Transverse colon (tissue), 4 donors: ENCODE measurements at regions not wholly inside any gene's neighbourhood (a gene's known extent, or its start where the extent isn't known, plus 50 kb on each side); places are given as distances from the start of the nearest gene placed in this dataset.

Experiments used
- DNase-seq: peaks from one replicate; pipeline ENCODE4 v3.0.0-alpha.2; 2019
- H3K27ac ChIP-seq, 4 donors: fragments of 200-600 bp; sonication (generic); 2 replicates each; pipeline ENCODE4 v1.5.1; 2016 to 2018; ENCODE audit warnings: inconsistent platforms in 4 of 4
- H3K27me3 ChIP-seq: fragments of 200-600 bp; sonication (generic); 2 replicates; pipeline ENCODE4 v1.5.1; 2017; ENCODE audit warnings: inconsistent platforms
- H3K36me3 ChIP-seq, 4 donors: fragments of 200-600 bp; sonication (generic); 2 replicates each; pipeline ENCODE4 v1.5.1; 2017 to 2019; ENCODE audit warnings: inconsistent platforms in 4 of 4
- H3K4me1 ChIP-seq, 4 donors: fragments of 200-600 bp; sonication (generic); 2 replicates each; pipeline ENCODE4 v1.5.1; 2017 to 2020; ENCODE audit warnings: inconsistent platforms in 4 of 4
- H3K4me3 ChIP-seq, 4 donors: fragments of 200-600 bp; sonication (generic); 1 replicate in 1 of 4; 2 replicates in 3 of 4; pipeline versions ENCODE4 v1.5.1 to v1.6.1; 2017 to 2019; ENCODE audit warnings: inconsistent platforms in 4 of 4
- H3K9me3 ChIP-seq, 2 donors: fragments of 200-600 bp; sonication (generic); 2 replicates each; pipeline ENCODE4 v1.5.1; 2017 to 2019; ENCODE audit warnings: inconsistent platforms in 2 of 2
- EP300 ChIP-seq: sonication (generic); formaldehyde crosslinking; IDR thresholded peaks from one replicate; pipeline ENCODE4 v1.6.1; 2017; ENCODE audit warnings: antibody characterized with exemption, low read depth
- POLR2A ChIP-seq: fragments of 450-650 bp; IDR thresholded peaks from one replicate; pipeline ENCODE4 v1.6.1; 2016; ENCODE audit warnings: antibody characterized with exemption, mild to moderate bottlenecking, moderate library complexity
- POLR2AphosphoS5 ChIP-seq, 3 donors: sonication (generic); formaldehyde crosslinking; IDR thresholded peaks; one replicate each; pipeline ENCODE4 v1.6.1; 2016; ENCODE audit warnings: antibody characterized with exemption in 3 of 3
- whole genome bisulfite sequencing, 2 donors: methylation state at CpG; one replicate each; pipeline ENCODE4 v1.1.5; 2018; ENCODE audit warnings: low coverage in 1 of 2; 5-methylcytosine and 5-hydroxymethylcytosine counted together
- in situ Hi-C, 4 donors: fragments of 200-750 bp; cut with MboI; loops; one replicate each; pipeline versions ENCODE4 v1.15.0 to v1.15.1; 2017; ENCODE audit warnings: low sequenced_read_pairs in 3 of 4, low pct_ligation_motif_present in 1 of 4, low pct_unique_long_range_greater_than_20kb in 1 of 4
- intact Hi-C: fragments of 100-400 bp; cut with DNase I; formaldehyde crosslinking; loops from one replicate; pipeline ENCODE4 v1.15.1; 2023; ENCODE audit warnings: low total_unique reads
- TF ChIP-seq, protein P1 (sequence below), 5 experiments: fragments of 200-600 bp in 3 of 5; fragments of 450-650 bp in 2 of 5; sonication (generic) in 3 of 5; IDR thresholded peaks; 1 replicate in 2 of 5; 2 replicates in 3 of 5; pipeline ENCODE4 v1.5.1; 2016 to 2017; ENCODE audit warnings: antibody characterized with exemption in 5 of 5, inconsistent platforms in 3 of 5, mild to moderate bottlenecking in 2 of 5, moderate library complexity in 1 of 5

DNA sequence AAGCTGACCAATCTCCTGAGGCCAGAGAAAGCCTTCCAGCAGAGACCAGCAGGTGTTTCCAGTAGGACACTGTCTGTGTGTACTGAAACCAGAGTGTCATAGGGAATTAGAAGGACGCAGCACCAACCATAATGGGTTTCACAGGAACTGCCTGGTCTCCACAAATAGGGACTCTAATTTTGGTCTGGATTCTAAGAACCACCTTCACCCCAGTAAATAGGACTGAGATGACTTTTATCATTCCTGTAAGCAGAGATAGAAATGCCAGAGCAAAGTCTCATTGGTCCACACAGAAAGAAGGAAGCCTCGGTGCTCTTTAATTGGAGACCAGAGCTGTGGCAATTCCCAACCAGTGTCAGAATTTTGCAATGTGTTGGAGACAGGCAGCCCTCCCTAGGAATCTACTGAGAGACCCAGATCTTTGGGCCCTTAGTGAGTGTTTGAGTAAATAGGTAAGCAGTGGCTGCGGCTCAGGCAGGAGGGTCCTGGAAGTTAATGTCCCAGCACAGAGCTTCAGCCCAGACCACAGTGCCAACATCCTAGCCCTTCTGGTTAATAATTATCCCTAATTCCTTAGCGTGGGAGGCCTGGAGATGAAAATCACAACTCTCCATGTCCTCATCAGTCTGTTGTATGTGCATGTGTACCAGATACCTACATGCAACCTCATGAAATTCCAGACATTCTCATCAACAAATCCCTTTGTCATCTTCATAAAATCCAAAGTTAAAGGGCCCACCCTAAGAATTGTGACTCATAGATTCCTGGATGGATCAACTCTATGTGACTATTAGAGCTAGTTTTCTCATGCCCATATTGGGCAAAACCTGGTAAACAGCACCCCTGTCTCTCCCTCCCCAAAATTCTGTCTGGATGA, 81.2 kb downstream of the UNC5CL start:
- intact Hi-C loops = no loop called here
- Histone ChIP-seq H3K27ac (no peak overlapping the region), H3K4me3 (no peak overlapping the region), H3K9me3 (no peaks in the 10 kb centered on the region), H3K36me3 (no peaks in the 10 kb centered on the region), H3K4me1 (no peaks in the 10 kb centered on the region), H3K27me3 (no peaks in the 10 kb centered on the region)
- TF ChIP-seq EP300 = no peak
- in situ Hi-C loops = no loop called here
- 55% methylated on average over 4 of the region's 4 CpGs; no CpG with 5 or more reads in 1 of the 2 donors for WGBS, 2 donors
- no peak for DNase-seq

DNA sequence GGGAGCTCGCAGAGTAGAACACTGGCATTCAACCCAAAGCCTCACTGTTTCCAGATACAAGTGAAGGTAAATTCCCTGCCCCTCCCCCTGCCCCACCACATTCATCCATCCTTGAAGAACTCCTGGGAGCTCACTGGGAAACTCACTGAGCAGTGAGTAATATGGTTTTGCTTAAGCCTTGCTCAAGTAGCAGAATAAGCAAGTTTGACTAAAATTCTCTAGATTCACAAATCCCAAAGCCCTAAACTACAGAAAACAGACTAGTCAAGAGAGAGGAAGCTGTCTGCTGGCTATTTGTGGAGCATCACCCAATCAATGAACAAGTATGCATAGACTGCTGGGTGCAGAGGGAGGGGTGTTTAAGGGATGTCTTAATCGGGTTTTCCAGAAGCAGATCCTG, 82.1 kb downstream of the UNC5CL start:
- no peaks in the 10 kb centered on the region for H3K9me3 ChIP-seq
- no peak for TF ChIP-seq POLR2A
- no peaks in the 10 kb centered on the region for H3K27me3 ChIP-seq
- no peaks in the 10 kb centered on the region for H3K36me3 ChIP-seq
- no peaks in the 10 kb centered on the region for H3K4me1 ChIP-seq
- no peak for DNase-seq
- no peak overlapping the region for H3K4me3 ChIP-seq
- in situ Hi-C loops = no loop called here
- H3K27ac ChIP-seq = no peak overlapping the region
- WGBS, 2 donors = 60 to 66% methylated on average over 1 to 2 of the region's 2 CpGs
- intact Hi-C loops = no loop called here

DNA sequence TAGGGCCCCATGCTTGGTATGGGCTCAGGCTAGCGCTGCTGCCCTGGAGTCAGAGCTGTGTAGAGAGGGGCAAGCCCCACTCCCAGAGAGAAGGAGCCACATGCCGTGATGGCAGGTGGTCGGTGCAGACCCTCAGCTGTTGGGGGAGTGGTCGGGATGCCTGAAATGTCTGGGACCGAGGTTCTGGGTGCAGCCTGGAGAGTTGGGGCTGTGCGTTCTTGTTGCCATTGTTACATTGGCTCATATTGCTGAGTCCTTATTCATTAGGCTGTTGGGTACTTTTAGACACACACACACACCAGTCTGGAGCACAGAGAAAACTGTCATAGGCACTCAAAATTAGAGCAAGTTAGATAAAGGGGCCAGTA, 83.9 kb downstream of the UNC5CL start:
- intact Hi-C loops = no loop called here
- no peaks in the 10 kb centered on the region for H3K9me3 ChIP-seq
- H3K4me3 ChIP-seq = no peak overlapping the region
- H3K4me1 ChIP-seq = no peaks in the 10 kb centered on the region
- in situ Hi-C loops = no loop called here
- DNase-seq = no peak
- H3K36me3 ChIP-seq = no peaks in the 10 kb centered on the region
- H3K27ac ChIP-seq = no peak overlapping the region
- H3K27me3 ChIP-seq = no peaks in the 10 kb centered on the region
- TF ChIP-seq POLR2AphosphoS5 (IDR thresholded peaks at IDR 0.05) = no peak
- no peak for TF ChIP-seq POLR2A
- TF ChIP-seq, protein P1, sequence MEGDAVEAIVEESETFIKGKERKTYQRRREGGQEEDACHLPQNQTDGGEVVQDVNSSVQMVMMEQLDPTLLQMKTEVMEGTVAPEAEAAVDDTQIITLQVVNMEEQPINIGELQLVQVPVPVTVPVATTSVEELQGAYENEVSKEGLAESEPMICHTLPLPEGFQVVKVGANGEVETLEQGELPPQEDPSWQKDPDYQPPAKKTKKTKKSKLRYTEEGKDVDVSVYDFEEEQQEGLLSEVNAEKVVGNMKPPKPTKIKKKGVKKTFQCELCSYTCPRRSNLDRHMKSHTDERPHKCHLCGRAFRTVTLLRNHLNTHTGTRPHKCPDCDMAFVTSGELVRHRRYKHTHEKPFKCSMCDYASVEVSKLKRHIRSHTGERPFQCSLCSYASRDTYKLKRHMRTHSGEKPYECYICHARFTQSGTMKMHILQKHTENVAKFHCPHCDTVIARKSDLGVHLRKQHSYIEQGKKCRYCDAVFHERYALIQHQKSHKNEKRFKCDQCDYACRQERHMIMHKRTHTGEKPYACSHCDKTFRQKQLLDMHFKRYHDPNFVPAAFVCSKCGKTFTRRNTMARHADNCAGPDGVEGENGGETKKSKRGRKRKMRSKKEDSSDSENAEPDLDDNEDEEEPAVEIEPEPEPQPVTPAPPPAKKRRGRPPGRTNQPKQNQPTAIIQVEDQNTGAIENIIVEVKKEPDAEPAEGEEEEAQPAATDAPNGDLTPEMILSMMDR (IDR thresholded peaks at IDR 0.05) = no peak
- TF ChIP-seq EP300 = no peak
- 95% methylated on average over 6 of the region's 6 CpGs; no CpG with 5 or more reads in 1 of the 2 donors for WGBS, 2 donors

DNA sequence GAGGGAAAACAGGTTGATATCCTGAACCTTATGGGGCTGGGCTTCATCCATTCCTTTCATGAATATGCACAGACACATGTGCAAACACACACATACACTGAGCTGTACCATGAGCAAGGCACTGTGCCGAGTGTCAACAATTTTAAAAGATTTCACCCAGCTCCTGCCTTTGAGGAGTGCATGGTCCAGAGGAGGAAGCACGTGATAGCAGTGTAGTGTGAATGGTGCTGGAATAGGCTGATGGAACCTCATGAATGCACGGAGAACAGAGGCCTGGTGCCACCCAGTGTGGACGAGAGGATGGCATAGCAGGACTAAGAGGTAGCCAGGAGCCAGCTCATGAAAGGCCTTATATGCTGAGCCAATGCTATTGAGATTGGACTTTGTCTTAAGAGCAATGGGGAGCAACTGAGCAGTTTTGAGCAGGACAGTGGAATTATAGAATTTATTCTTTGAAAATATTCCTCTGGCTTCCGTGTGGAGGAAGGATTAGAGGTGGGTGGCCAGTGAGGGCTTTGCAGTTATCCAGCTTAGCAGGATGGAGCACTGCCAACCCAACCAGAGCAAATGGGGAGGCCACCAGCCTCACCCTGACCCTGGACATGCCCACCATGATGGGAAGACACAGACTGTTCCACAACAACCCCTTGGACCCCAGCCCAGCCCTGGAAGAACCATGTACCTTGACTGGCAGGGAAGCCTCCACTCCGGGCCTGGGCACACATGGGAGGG, 84.4 kb downstream of the UNC5CL start:
- no peak for DNase-seq
- intact Hi-C loops = no loop called here
- H3K36me3 ChIP-seq = no peaks in the 10 kb centered on the region
- no peak overlapping the region for H3K27ac ChIP-seq
- TF ChIP-seq, protein P1 (IDR thresholded peaks at IDR 0.05) = no peak
- TF ChIP-seq POLR2AphosphoS5 (IDR thresholded peaks at IDR 0.05) = no peak
- TF ChIP-seq POLR2A = no peak
- no peak for TF ChIP-seq EP300
- H3K4me1 ChIP-seq = no peaks in the 10 kb centered on the region
- H3K9me3 ChIP-seq = no peaks in the 10 kb centered on the region
- 79 to 86% methylated on average over 3 to 6 of the region's 6 CpGs for WGBS, 2 donors
- in situ Hi-C loops = no loop called here
- no peak overlapping the region for H3K4me3 ChIP-seq
- H3K27me3 ChIP-seq = no peaks in the 10 kb centered on the region

DNA sequence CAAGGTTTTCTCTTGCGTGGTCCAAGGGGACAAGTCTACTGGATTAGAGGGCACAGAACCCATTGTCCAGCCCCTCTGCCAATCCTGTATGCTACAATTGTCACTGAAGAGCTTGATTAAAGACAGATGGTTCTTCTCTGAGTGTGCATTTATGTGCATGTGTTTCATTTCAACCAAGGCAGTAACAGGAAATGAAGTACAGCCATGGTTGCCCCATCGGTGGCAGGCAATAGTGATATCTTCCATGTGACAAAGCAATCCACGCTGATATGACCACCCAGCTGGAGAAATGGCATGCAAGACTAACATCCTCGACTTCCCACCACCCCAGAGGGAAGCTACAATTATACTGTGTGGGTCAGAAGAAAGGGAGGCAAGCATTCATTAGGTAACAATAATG, 85.5 kb downstream of the UNC5CL start:
- intact Hi-C loops = no loop called here
- Histone ChIP-seq H3K27ac (no peak overlapping the region), H3K4me1 (no peaks in the 10 kb centered on the region), H3K9me3 (no peaks in the 10 kb centered on the region), H3K27me3 (no peaks in the 10 kb centered on the region), H3K4me3 (no peak overlapping the region), H3K36me3 (no peaks in the 10 kb centered on the region)
- in situ Hi-C loops = no loop called here
- no peak for DNase-seq
- WGBS, 2 donors = 54 to 64% methylated on average over 3 to 4 of the region's 4 CpGs
- TF ChIP-seq POLR2AphosphoS5 (IDR thresholded peaks at IDR 0.05) = no peak
- TF ChIP-seq EP300 = no peak
- TF ChIP-seq, protein P1 (IDR thresholded peaks at IDR 0.05) = no peak
- no peak for TF ChIP-seq POLR2A
